ENCODE measurements at regions not wholly inside any gene's neighbourhood (a gene's known extent, or its start where the extent isn't known, plus 50 kb on each side); places are given as distances from the start of the nearest gene placed in this dataset.

GRCh38 chr7:49245062-49245461, 320.7 kb downstream of the CDC14C start:
- TF ChIP-seq CTCF (IDR thresholded peaks at IDR 0.05 in 4 of 5, conservative IDR thresholded peaks at IDR 0.05 in 1 of 5): no peak
- no peak for TF ChIP-seq POLR2A (IDR thresholded peaks at IDR 0.05)
